OCI-LY7 (cell line): ENCODE measurements at regions not wholly inside any gene's neighbourhood (a gene's known extent, or its start where the extent isn't known, plus 50 kb on each side); places are given as distances from the start of the nearest gene placed in this dataset.

Experiments
- CTCF ChIP-seq: fragments of 200-600 bp; sonication (generic); conservative IDR thresholded peaks from 2 replicates; pipeline ENCODE4 v1.5.1; 2014; ENCODE audit warnings: mild to moderate bottlenecking, antibody characterized with exemption, low read length, moderate library complexity, mixed read lengths
- EZH2phosphoT487 ChIP-seq: fragments of 200-600 bp; sonication (generic); IDR thresholded peaks from 2 replicates; pipeline ENCODE4 v1.6.1; 2018; ENCODE audit warnings: low read depth, borderline replicate concordance, mild to moderate bottlenecking, mixed run types, antibody characterized with exemption, low read length, moderate library complexity, mixed read lengths

GRCh38 chr2:146572598-146572997 lies 1272.2 kb upstream of the ACVR2A start:
- TF ChIP-seq CTCF: no peak
- no peak for TF ChIP-seq EZH2phosphoT487
